ENCODE measurements at regions not wholly inside any gene's neighbourhood (a gene's known extent, or its start where the extent isn't known, plus 50 kb on each side); places are given as distances from the start of the nearest gene placed in this dataset.
"Not testable (repeated sequence)": the region's sequence is repeated elsewhere in the genome, so short reads cannot be mapped to it uniquely, and the experiment has no call there.

- Histone ChIP-seq H3K27ac (no peak overlapping the region), H3K27me3 (no peaks in the 10 kb centered on the region), H3K9me3 (peaks cover 0 to 19% of the 10 kb centered on the region in 2 donors), H3K4me3 (no peak overlapping the region), H3K4me1 (no peaks in the 10 kb centered on the region), H3K36me3 (no peaks in the 10 kb centered on the region)
- no peak for TF ChIP-seq CTCF (IDR thresholded peaks at IDR 0.05)
- no peak for DNase-seq (ENCODE audit: low spot score)
Measured at GRCh38 chr16:9348912-9349311, 257.5 kb downstream of the HAPSTR1 start.

DNA sequence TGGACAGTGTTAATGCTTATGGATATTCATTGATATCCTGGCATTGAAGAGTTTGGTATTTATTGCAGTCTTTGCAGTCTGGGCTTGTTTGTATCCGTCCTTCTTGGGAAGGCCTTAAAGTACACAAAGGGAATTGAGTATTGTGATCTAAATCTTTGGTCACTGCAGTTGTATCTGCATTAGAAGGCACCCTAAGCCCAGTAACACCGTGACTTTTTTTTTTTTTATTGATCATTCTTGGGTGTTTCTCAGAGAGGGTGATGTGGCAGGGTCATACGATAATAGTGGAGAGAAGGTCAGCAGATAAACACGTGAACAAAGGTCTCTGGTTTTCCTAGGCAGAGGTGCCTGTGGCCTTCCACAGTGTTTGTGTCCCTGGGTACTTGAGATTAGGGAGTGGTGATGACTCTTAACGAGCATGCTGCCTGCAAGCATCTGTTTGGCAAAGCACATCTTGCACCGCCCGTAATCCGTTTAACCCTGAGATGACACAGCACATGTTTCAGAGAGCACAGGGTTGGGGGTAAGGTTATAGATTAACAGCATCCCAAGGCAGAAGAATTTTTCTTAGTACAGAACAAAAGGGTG is 258.0 kb downstream of the HAPSTR1 start:
- not testable (repeated sequence) for H3K27me3 ChIP-seq; H3K27ac ChIP-seq; H3K36me3 ChIP-seq; DNase-seq (ENCODE audit: low spot score); H3K4me3 ChIP-seq; H3K4me1 ChIP-seq
- H3K9me3 ChIP-seq, result peaks cover 0 to 19% of the 10 kb centered on the region in 2 donors

DNA sequence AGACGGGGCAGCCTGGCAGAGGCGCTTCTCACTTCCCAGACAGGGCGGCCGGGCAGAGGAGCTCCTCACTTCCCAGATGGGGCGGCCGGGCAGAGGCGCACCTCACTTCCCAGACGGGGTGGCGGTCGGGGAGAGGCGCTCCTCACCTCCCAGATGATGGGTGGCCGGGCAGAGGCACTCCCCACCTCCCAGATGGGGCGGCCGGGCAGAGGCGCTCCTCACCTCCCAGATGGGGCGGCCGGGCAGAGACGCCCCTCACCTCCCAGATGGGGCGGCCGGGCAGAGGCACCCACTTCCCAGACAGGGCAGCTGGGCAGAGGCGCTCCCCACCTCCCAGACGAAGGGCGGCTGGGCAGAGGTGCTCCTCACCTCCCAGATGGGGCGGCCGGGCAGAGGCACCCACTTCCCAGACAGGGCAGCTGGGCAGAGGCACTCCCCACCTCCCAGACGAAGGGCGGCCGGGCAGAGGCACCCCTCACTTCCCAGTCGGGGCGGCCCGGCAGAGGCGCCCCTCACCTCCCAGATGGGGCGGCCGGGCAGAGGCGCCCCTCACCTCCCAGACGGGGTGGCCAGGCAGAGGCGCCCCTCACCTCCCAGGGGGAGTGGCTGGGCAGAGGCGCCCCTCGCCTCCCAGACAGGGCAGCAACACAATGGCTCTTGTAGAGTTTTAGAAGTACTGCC is 258.8 kb downstream of the HAPSTR1 start:
- not testable (repeated sequence) for H3K4me3 ChIP-seq; H3K27me3 ChIP-seq; H3K27ac ChIP-seq; H3K4me1 ChIP-seq; H3K36me3 ChIP-seq; DNase-seq (ENCODE audit: low spot score)
- H3K9me3 ChIP-seq, result peaks cover 0 to 19% of the 10 kb centered on the region in 2 donors

GRCh38 chr16:9351440-9351839 is 260.0 kb downstream of the HAPSTR1 start:
- H3K4me3 ChIP-seq, result no peak overlapping the region
- peak overlapping the region in 1 of 2 donors; percentile 8 for H3K27ac ChIP-seq
- H3K4me1 ChIP-seq, result no peaks in the 10 kb centered on the region
- TF ChIP-seq CTCF (IDR thresholded peaks at IDR 0.05), result no peak
- DNase-seq (ENCODE audit: low spot score), result no peak
- no peaks in the 10 kb centered on the region for H3K27me3 ChIP-seq
- no peaks in the 10 kb centered on the region for H3K36me3 ChIP-seq
- peaks cover 0 to 20% of the 10 kb centered on the region in 2 donors for H3K9me3 ChIP-seq

DNA sequence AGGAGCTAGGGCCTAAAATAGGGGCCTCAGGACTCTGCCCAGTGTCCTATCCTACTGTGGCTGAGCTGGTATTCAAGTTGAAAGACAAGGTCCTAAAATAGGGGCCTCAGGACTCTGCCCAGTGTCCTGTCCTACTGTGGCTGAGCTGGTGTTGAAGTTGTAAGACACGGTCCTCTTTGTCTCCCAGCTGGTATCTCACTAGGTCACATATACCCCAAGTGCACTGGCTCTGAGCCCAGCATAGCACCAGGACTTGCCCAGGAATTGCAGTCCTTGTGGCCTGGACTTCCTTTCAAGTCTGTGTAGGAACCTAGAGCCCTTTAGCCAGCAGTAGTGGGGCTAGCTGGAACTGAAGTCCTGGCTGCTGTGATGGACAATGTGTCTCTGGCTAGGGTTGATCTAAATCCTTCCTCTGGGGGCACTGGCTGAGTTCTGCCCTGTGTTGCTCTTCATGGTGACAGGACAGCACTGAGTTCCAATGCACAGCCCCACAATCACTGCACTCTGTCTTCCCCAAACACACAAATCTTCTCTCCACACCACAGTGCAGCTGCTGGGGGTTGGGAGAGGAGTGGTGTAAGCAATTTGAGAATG is 260.5 kb downstream of the HAPSTR1 start:
- peak overlapping the region in 1 of 2 donors; percentile 8 for H3K27ac ChIP-seq
- peaks cover 0 to 24% of the 10 kb centered on the region in 2 donors for H3K9me3 ChIP-seq
- DNase-seq (ENCODE audit: low spot score), result no peak
- no peak for TF ChIP-seq CTCF (IDR thresholded peaks at IDR 0.05)
- H3K4me1 ChIP-seq, result no peaks in the 10 kb centered on the region
- no peaks in the 10 kb centered on the region for H3K36me3 ChIP-seq
- no peaks in the 10 kb centered on the region for H3K27me3 ChIP-seq
- no peak overlapping the region for H3K4me3 ChIP-seq

DNA sequence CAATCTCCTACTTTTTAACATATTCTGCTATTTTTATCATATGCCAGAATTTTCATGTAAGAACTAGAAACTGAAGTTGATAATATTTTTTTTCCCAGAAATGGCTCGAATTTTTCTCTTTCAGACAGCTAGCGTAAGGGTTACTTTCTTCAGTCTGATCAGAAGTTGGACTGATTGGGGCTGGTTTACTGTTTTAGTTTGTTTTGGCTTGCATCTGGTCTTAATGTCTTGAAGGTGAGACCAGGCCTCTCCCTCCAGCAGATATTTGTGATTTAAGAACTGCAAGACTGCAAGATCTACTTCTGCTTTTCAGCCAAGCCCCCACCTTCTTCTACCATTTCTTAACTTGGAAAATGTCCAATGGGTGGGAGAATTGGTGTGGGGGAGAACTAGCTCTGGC is 266.4 kb downstream of the HAPSTR1 start:
- no peak for DNase-seq (ENCODE audit: low spot score)
- Histone ChIP-seq H3K4me1 (no peaks in the 10 kb centered on the region), H3K27ac (no peak overlapping the region), H3K9me3 (peaks cover 0 to 12% of the 10 kb centered on the region in 2 donors), H3K4me3 (no peak overlapping the region), H3K36me3 (no peaks in the 10 kb centered on the region), H3K27me3 (no peaks in the 10 kb centered on the region)
- TF ChIP-seq CTCF (IDR thresholded peaks at IDR 0.05), result no peak

Measured in right atrium auricular region (tissue), 2 donors.